Keratinocyte (primary cell): ENCODE measurements at regions not wholly inside any gene's neighbourhood (a gene's known extent, or its start where the extent isn't known, plus 50 kb on each side); places are given as distances from the start of the nearest gene placed in this dataset.
A peak's percentile ranks its signal among the peaks of the same experiment; 100 is the strongest.

Experiments
- EZH2 ChIP-seq: IDR thresholded peaks from one replicate; pipeline ENCODE4 v1.6.1; 2012; ENCODE audit warnings: inconsistent platforms, mild to moderate bottlenecking, low read length, moderate library complexity
- TF ChIP-seq, protein P1 (sequence below), 3 experiments: IDR thresholded peaks in 1 of 3; conservative IDR thresholded peaks in 1 of 3; optimal IDR thresholded peaks in 1 of 3; 2 replicates in 2 of 3; 3 replicates in 1 of 3; pipeline versions ENCODE3 to v1.5.1; 2011; ENCODE audit warnings: low read length in 3 of 3, mild to moderate bottlenecking in 3 of 3, moderate library complexity in 2 of 3, control low read depth in 1 of 3, inconsistent platforms in 1 of 3; ENCODE audit not compliant: insufficient read depth in 2 of 3; ENCODE audit errors: extremely low read depth in 1 of 3

GRCh38 chr12:113757221-113758002 lies 208.7 kb downstream of the RBM19 start:
- TF ChIP-seq EZH2, result no peak
- TF ChIP-seq, protein P1, sequence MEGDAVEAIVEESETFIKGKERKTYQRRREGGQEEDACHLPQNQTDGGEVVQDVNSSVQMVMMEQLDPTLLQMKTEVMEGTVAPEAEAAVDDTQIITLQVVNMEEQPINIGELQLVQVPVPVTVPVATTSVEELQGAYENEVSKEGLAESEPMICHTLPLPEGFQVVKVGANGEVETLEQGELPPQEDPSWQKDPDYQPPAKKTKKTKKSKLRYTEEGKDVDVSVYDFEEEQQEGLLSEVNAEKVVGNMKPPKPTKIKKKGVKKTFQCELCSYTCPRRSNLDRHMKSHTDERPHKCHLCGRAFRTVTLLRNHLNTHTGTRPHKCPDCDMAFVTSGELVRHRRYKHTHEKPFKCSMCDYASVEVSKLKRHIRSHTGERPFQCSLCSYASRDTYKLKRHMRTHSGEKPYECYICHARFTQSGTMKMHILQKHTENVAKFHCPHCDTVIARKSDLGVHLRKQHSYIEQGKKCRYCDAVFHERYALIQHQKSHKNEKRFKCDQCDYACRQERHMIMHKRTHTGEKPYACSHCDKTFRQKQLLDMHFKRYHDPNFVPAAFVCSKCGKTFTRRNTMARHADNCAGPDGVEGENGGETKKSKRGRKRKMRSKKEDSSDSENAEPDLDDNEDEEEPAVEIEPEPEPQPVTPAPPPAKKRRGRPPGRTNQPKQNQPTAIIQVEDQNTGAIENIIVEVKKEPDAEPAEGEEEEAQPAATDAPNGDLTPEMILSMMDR (optimal IDR thresholded peaks at IDR 0.05 in 1 of 3, IDR thresholded peaks at IDR 0.05 in 1 of 3, conservative IDR thresholded peaks at IDR 0.05 in 1 of 3; ENCODE audit: extremely low read depth in 1 of 3, insufficient read depth in 2 of 3, low read length in 3 of 3), result peak in 2 of 3 experiments; percentile 35
